ENCODE measurements at regions not wholly inside any gene's neighbourhood (a gene's known extent, or its start where the extent isn't known, plus 50 kb on each side); places are given as distances from the start of the nearest gene placed in this dataset.

DNA sequence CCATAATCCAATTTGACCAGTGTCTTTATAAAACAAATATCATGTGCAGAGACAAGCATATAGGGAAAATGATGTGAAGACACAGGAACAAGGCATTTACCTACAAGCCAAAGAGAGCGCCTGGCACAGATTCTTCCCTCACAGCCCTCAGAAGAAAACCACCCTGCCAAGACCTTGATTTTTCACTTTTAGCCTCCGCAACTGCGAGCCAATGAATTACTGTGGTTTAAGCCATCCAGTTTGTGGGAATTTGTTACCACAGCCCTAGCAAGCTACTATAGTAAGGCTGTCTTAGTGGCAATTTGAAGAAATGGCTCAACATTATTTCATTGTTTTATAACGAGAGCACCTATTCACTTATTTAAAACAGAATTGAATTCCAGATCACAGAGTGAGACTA is 85.7 kb upstream of the CCDC190 start:
- H3K36me3 ChIP-seq (ENCODE audit: low read depth, missing control alignments): no peaks in the 10 kb centered on the region
- WGBS, 2 donors: 93 to 96% methylated on average over 4 of the region's 4 CpGs
- intact Hi-C loops (cut with DNase I; ENCODE audit: low total_unique reads): no loop called here
- H3K27ac ChIP-seq: no peak overlapping the region
- no peaks in the 10 kb centered on the region for H3K4me1 ChIP-seq
- no peak for DNase-seq
- no peaks in the 10 kb centered on the region for H3K27me3 ChIP-seq
- no peak overlapping the region for H3K4me3 ChIP-seq
- no peaks in the 10 kb centered on the region for H3K9me3 ChIP-seq
- TF ChIP-seq POLR2A (IDR thresholded peaks at IDR 0.05): no peak
- TF ChIP-seq, protein P1, sequence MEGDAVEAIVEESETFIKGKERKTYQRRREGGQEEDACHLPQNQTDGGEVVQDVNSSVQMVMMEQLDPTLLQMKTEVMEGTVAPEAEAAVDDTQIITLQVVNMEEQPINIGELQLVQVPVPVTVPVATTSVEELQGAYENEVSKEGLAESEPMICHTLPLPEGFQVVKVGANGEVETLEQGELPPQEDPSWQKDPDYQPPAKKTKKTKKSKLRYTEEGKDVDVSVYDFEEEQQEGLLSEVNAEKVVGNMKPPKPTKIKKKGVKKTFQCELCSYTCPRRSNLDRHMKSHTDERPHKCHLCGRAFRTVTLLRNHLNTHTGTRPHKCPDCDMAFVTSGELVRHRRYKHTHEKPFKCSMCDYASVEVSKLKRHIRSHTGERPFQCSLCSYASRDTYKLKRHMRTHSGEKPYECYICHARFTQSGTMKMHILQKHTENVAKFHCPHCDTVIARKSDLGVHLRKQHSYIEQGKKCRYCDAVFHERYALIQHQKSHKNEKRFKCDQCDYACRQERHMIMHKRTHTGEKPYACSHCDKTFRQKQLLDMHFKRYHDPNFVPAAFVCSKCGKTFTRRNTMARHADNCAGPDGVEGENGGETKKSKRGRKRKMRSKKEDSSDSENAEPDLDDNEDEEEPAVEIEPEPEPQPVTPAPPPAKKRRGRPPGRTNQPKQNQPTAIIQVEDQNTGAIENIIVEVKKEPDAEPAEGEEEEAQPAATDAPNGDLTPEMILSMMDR (IDR thresholded peaks at IDR 0.05): no peak

DNA sequence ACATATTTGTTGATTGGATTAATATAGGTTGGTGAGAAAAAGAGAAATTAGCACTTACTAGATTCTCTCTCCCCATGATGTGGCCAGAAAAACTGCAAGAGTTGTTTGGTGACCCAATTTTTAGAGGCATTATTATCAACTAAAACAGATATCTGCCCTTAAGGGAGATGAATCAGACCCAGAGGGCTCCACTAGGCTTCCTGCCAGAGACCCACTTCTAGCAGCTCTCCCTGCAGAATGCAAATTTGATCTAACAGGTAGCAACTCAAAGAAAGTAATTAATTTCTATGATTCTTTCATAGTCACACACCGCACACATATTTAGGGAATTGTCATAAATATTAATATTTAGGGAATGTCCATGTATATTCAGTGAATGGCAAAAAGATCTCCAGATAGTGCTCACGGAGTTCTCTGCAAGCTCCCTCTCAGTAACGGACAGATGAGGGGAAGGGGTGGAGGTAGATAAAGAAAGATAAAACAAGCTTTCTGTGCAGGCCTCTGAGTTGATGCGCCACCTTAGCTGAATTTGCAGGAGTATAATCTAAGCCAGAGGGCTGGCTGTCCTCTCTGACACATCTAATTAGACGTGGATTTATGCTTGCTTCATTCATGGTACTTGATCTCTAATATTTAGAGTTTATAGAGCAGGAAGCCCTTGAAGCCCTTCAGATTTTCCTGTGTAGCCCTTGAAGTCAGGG is 84.1 kb upstream of the CCDC190 start:
- DNase-seq: no peak
- Histone ChIP-seq H3K9me3 (no peaks in the 10 kb centered on the region), H3K27me3 (no peaks in the 10 kb centered on the region), H3K36me3 (ENCODE audit: low read depth, missing control alignments) (no peaks in the 10 kb centered on the region), H3K27ac (no peak overlapping the region), H3K4me1 (no peaks in the 10 kb centered on the region), H3K4me3 (no peak overlapping the region)
- intact Hi-C loops (cut with DNase I; ENCODE audit: low total_unique reads): no loop called here
- TF ChIP-seq, protein P1 (IDR thresholded peaks at IDR 0.05): no peak
- no peak for TF ChIP-seq POLR2A (IDR thresholded peaks at IDR 0.05)
- WGBS, 2 donors: 90 to 93% methylated on average over 5 of the region's 5 CpGs

DNA sequence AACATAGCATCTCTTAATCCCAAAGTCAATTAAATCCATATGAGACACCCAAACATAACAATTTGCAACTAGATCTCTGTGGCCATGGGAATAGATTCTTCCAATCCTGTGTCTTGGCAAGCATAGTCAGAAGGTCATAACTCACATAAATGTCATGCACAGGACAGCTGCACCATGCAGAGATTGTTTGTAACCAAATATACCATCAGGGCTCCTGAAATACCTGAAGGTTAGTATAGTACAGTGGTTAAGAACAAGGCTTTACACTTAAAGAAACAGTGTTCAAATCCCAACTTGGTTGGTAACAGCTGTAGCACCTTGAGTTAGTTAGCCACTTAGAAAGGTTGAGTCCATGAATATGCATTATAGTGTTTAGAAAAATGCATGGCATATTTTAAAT is 82.6 kb upstream of the CCDC190 start:
- no peaks in the 10 kb centered on the region for H3K27me3 ChIP-seq
- TF ChIP-seq POLR2A (IDR thresholded peaks at IDR 0.05): no peak
- TF ChIP-seq, protein P1 (IDR thresholded peaks at IDR 0.05): no peak
- no peaks in the 10 kb centered on the region for H3K4me1 ChIP-seq
- H3K9me3 ChIP-seq: no peaks in the 10 kb centered on the region
- DNase-seq: no peak
- intact Hi-C loops (cut with DNase I; ENCODE audit: low total_unique reads): no loop called here
- no peak overlapping the region for H3K27ac ChIP-seq
- H3K36me3 ChIP-seq (ENCODE audit: low read depth, missing control alignments): no peaks in the 10 kb centered on the region
- no peak overlapping the region for H3K4me3 ChIP-seq

DNA sequence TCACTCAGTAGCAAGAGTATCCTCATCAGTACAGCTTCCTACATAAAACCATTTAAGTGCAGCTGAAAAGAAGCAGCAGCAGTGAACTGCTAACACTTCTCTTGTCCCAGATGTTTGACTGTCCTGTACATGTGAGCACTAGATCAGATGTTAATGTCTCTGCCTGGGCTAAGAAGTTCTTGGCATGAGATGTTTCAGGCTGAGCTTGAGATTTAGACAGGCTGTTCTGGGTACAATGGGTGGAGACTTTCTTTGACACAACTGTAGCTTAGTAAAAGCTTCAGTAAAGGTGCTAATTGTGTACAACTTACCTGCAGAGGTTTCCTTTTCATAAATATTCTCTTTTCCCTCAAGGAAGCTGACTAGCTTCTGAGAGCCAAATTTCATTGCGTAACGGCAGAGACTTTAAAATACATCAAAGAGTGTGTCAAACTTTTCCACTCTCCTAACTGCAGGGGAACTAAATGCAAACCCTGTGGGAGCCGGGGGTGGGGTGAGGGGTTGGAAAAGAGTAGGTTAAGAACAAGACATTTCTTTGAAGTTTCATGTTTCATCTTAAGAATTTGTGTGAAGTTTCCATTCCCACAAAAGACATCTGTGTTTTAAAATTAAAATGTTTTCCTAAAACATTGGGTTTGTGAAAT is 82.1 kb upstream of the CCDC190 start:
- Histone ChIP-seq H3K9me3 (no peaks in the 10 kb centered on the region), H3K27me3 (no peaks in the 10 kb centered on the region), H3K4me3 (no peak overlapping the region), H3K4me1 (no peaks in the 10 kb centered on the region), H3K36me3 (ENCODE audit: low read depth, missing control alignments) (no peaks in the 10 kb centered on the region), H3K27ac (no peak overlapping the region)
- 43 to 47% methylated on average over 3 of the region's 3 CpGs for WGBS, 2 donors
- no peak for TF ChIP-seq POLR2A (IDR thresholded peaks at IDR 0.05)
- TF ChIP-seq, protein P1 (IDR thresholded peaks at IDR 0.05): no peak
- intact Hi-C loops (cut with DNase I; ENCODE audit: low total_unique reads): no loop called here
- DNase-seq: no peak

DNA sequence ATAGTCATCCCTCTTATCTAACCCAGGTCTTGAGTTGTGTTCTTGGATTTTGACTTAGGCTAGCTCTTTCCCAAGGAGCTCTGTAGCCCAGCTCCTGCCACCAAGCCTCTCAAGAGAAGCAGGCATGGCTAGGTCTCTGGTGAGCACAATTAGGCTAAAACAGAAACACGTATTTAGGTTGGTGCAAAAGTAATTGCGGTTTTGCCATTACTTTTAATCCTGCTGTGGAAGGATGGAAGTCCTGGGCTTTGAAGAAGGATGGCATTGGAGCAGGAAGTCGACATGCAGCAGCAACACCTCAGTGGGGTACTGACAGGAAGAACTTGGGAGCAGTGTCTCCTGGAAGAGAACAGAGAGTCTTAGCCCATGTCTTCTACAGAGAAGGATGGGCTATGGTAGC is 80.0 kb upstream of the CCDC190 start:
- TF ChIP-seq, protein P1 (IDR thresholded peaks at IDR 0.05): no peak
- no peak for TF ChIP-seq POLR2A (IDR thresholded peaks at IDR 0.05)
- no peak overlapping the region for H3K27ac ChIP-seq
- no peak for DNase-seq
- intact Hi-C loops (cut with DNase I; ENCODE audit: low total_unique reads): no loop called here
- H3K4me3 ChIP-seq: no peak overlapping the region
- WGBS, 2 donors: 92 to 100% methylated on average over 3 of the region's 3 CpGs
- no peaks in the 10 kb centered on the region for H3K36me3 ChIP-seq (ENCODE audit: low read depth, missing control alignments)
- H3K27me3 ChIP-seq: no peaks in the 10 kb centered on the region
- no peaks in the 10 kb centered on the region for H3K4me1 ChIP-seq
- H3K9me3 ChIP-seq: no peaks in the 10 kb centered on the region

Measured in testis (tissue), 2 donors.